ENCODE measurements at regions not wholly inside any gene's neighbourhood (a gene's known extent, or its start where the extent isn't known, plus 50 kb on each side); places are given as distances from the start of the nearest gene placed in this dataset.

GRCh38 chr6:19432966-19433498, 404.1 kb upstream of the ID4 start:
- H3K4me1 ChIP-seq (ENCODE audit: control insufficient read depth in 1 of 2, insufficient read depth in 2 of 2, low read length in 2 of 2): no peaks in the 10 kb centered on the region
- H3K9ac ChIP-seq (ENCODE audit: low read depth in 1 of 2, low read length in 2 of 2): no peak overlapping the region
- no peak overlapping the region for H3K4me3 ChIP-seq (ENCODE audit: low read depth in 1 of 2, low read length in 2 of 2)
- no peaks in the 10 kb centered on the region for H3K27me3 ChIP-seq (ENCODE audit: control insufficient read depth in 1 of 2, insufficient read depth in 2 of 2, low read length in 2 of 2)
- no peaks in the 10 kb centered on the region for H3K9me3 ChIP-seq (ENCODE audit: control insufficient read depth in 1 of 2, low read length in 2 of 2)
- H3K27ac ChIP-seq (ENCODE audit: low read depth, low read length): no peak overlapping the region
- no peaks in the 10 kb centered on the region for H3K36me3 ChIP-seq (ENCODE audit: control insufficient read depth in 1 of 2, insufficient read depth in 2 of 2, low read length in 2 of 2)

- Histone ChIP-seq H3K4me3 (ENCODE audit: low read depth in 1 of 2, low read length in 2 of 2) (no peak overlapping the region), H3K27ac (ENCODE audit: low read depth, low read length) (no peak overlapping the region), H3K36me3 (ENCODE audit: control insufficient read depth in 1 of 2, insufficient read depth in 2 of 2, low read length in 2 of 2) (no peaks in the 10 kb centered on the region), H3K9ac (ENCODE audit: low read depth in 1 of 2, low read length in 2 of 2) (no peak overlapping the region), H3K27me3 (ENCODE audit: control insufficient read depth in 1 of 2, insufficient read depth in 2 of 2, low read length in 2 of 2) (no peaks in the 10 kb centered on the region), H3K4me1 (ENCODE audit: control insufficient read depth in 1 of 2, insufficient read depth in 2 of 2, low read length in 2 of 2) (no peaks in the 10 kb centered on the region), H3K9me3 (ENCODE audit: control insufficient read depth in 1 of 2, low read length in 2 of 2) (no peaks in the 10 kb centered on the region)
Observed at GRCh38 chr6:19434065-19434464, 403.1 kb upstream of the ID4 start.

GRCh38 chr6:19435755-19436154, 401.4 kb upstream of the ID4 start:
- no peaks in the 10 kb centered on the region for H3K27me3 ChIP-seq (ENCODE audit: control insufficient read depth in 1 of 2, insufficient read depth in 2 of 2, low read length in 2 of 2)
- no peaks in the 10 kb centered on the region for H3K4me1 ChIP-seq (ENCODE audit: control insufficient read depth in 1 of 2, insufficient read depth in 2 of 2, low read length in 2 of 2)

GRCh38 chr6:19438566-19439353, 398.4 kb upstream of the ID4 start:
- Histone ChIP-seq H3K27ac (ENCODE audit: low read depth, low read length) (no peak overlapping the region), H3K27me3 (ENCODE audit: control insufficient read depth in 1 of 2, insufficient read depth in 2 of 2, low read length in 2 of 2) (no peaks in the 10 kb centered on the region), H3K9ac (ENCODE audit: low read depth in 1 of 2, low read length in 2 of 2) (no peak overlapping the region), H3K4me1 (ENCODE audit: control insufficient read depth in 1 of 2, insufficient read depth in 2 of 2, low read length in 2 of 2) (no peaks in the 10 kb centered on the region), H3K36me3 (ENCODE audit: control insufficient read depth in 1 of 2, insufficient read depth in 2 of 2, low read length in 2 of 2) (no peaks in the 10 kb centered on the region), H3K4me3 (ENCODE audit: low read depth in 1 of 2, low read length in 2 of 2) (no peak overlapping the region), H3K9me3 (ENCODE audit: control insufficient read depth in 1 of 2, low read length in 2 of 2) (no peaks in the 10 kb centered on the region)

More at GRCh38 chr6:19435755-19436154, 401.4 kb upstream of the ID4 start:
- H3K4me3 ChIP-seq (ENCODE audit: low read depth in 1 of 2, low read length in 2 of 2): no peak overlapping the region
- H3K27ac ChIP-seq (ENCODE audit: low read depth, low read length): no peak overlapping the region
- no peak overlapping the region for H3K9ac ChIP-seq (ENCODE audit: low read depth in 1 of 2, low read length in 2 of 2)
- H3K9me3 ChIP-seq (ENCODE audit: control insufficient read depth in 1 of 2, low read length in 2 of 2): no peaks in the 10 kb centered on the region
- H3K36me3 ChIP-seq (ENCODE audit: control insufficient read depth in 1 of 2, insufficient read depth in 2 of 2, low read length in 2 of 2): no peaks in the 10 kb centered on the region

GRCh38 chr6:19440531-19440930, 396.6 kb upstream of the ID4 start:
- Histone ChIP-seq H3K27me3 (ENCODE audit: control insufficient read depth in 1 of 2, insufficient read depth in 2 of 2, low read length in 2 of 2) (no peaks in the 10 kb centered on the region), H3K9me3 (ENCODE audit: control insufficient read depth in 1 of 2, low read length in 2 of 2) (no peaks in the 10 kb centered on the region), H3K4me1 (ENCODE audit: control insufficient read depth in 1 of 2, insufficient read depth in 2 of 2, low read length in 2 of 2) (no peaks in the 10 kb centered on the region), H3K36me3 (ENCODE audit: control insufficient read depth in 1 of 2, insufficient read depth in 2 of 2, low read length in 2 of 2) (no peaks in the 10 kb centered on the region), H3K27ac (ENCODE audit: low read depth, low read length) (no peak overlapping the region), H3K4me3 (ENCODE audit: low read depth in 1 of 2, low read length in 2 of 2) (no peak overlapping the region), H3K9ac (ENCODE audit: low read depth in 1 of 2, low read length in 2 of 2) (no peak overlapping the region)

DNA sequence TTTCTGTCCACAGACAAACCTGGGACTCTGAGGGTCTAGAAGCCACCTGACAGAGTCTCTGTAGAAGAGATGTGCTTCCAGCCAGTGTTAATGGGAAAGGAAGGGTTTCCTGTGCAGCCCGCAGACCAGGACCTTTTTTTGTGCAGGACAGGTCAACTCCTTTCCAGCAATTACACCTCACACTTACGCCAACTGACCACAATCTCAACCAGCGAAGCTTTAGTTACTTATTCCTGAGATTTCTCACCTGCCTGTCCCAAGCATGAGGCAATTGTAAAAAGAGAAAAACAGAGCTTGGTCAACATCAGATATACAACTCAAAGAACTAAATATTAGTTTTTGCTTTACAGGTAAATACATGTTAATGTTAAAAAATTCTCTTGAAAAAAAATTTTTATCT, 393.8 kb upstream of the ID4 start:
- Histone ChIP-seq H3K36me3 (ENCODE audit: control insufficient read depth in 1 of 2, insufficient read depth in 2 of 2, low read length in 2 of 2) (no peaks in the 10 kb centered on the region), H3K27ac (ENCODE audit: low read depth, low read length) (no peak overlapping the region), H3K4me1 (ENCODE audit: control insufficient read depth in 1 of 2, insufficient read depth in 2 of 2, low read length in 2 of 2) (no peaks in the 10 kb centered on the region), H3K9me3 (ENCODE audit: control insufficient read depth in 1 of 2, low read length in 2 of 2) (no peaks in the 10 kb centered on the region), H3K27me3 (ENCODE audit: control insufficient read depth in 1 of 2, insufficient read depth in 2 of 2, low read length in 2 of 2) (no peaks in the 10 kb centered on the region), H3K4me3 (ENCODE audit: low read depth in 1 of 2, low read length in 2 of 2) (no peak overlapping the region), H3K9ac (ENCODE audit: low read depth in 1 of 2, low read length in 2 of 2) (no peak overlapping the region)

DNA sequence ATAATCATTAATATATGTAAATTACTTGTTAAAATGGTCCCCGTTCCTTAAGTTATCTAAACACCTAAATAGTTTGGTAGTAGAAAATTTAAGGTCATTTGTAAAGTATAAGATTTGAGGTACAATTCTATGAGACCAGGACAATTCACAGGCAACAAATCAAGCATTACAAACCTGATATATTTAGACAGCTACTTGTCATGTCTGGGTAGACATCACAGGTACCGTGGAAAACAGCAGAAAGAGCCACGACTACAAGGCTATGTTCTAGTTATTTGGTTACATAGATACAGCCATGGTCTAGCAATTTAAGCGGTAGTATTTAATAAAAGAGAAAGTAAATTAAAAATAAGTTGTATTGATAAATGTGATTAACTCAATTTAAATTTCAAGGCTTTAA, 393.1 kb upstream of the ID4 start:
- H3K9me3 ChIP-seq (ENCODE audit: control insufficient read depth in 1 of 2, low read length in 2 of 2): no peaks in the 10 kb centered on the region
- no peak overlapping the region for H3K4me3 ChIP-seq (ENCODE audit: low read depth in 1 of 2, low read length in 2 of 2)
- no peak overlapping the region for H3K27ac ChIP-seq (ENCODE audit: low read depth, low read length)
- no peaks in the 10 kb centered on the region for H3K4me1 ChIP-seq (ENCODE audit: control insufficient read depth in 1 of 2, insufficient read depth in 2 of 2, low read length in 2 of 2)
- H3K36me3 ChIP-seq (ENCODE audit: control insufficient read depth in 1 of 2, insufficient read depth in 2 of 2, low read length in 2 of 2): no peaks in the 10 kb centered on the region
- no peaks in the 10 kb centered on the region for H3K27me3 ChIP-seq (ENCODE audit: control insufficient read depth in 1 of 2, insufficient read depth in 2 of 2, low read length in 2 of 2)
- H3K9ac ChIP-seq (ENCODE audit: low read depth in 1 of 2, low read length in 2 of 2): no peak overlapping the region

- H3K4me1 ChIP-seq (ENCODE audit: control insufficient read depth in 1 of 2, insufficient read depth in 2 of 2, low read length in 2 of 2): no peaks in the 10 kb centered on the region
- H3K27ac ChIP-seq (ENCODE audit: low read depth, low read length): no peak overlapping the region
- H3K4me3 ChIP-seq (ENCODE audit: low read depth in 1 of 2, low read length in 2 of 2): no peak overlapping the region
- no peaks in the 10 kb centered on the region for H3K27me3 ChIP-seq (ENCODE audit: control insufficient read depth in 1 of 2, insufficient read depth in 2 of 2, low read length in 2 of 2)
- H3K36me3 ChIP-seq (ENCODE audit: control insufficient read depth in 1 of 2, insufficient read depth in 2 of 2, low read length in 2 of 2): no peaks in the 10 kb centered on the region
- H3K9me3 ChIP-seq (ENCODE audit: control insufficient read depth in 1 of 2, low read length in 2 of 2): no peaks in the 10 kb centered on the region
- H3K9ac ChIP-seq (ENCODE audit: low read depth in 1 of 2, low read length in 2 of 2): no peak overlapping the region
Observed at GRCh38 chr6:19444481-19444880, 392.7 kb upstream of the ID4 start.

DNA sequence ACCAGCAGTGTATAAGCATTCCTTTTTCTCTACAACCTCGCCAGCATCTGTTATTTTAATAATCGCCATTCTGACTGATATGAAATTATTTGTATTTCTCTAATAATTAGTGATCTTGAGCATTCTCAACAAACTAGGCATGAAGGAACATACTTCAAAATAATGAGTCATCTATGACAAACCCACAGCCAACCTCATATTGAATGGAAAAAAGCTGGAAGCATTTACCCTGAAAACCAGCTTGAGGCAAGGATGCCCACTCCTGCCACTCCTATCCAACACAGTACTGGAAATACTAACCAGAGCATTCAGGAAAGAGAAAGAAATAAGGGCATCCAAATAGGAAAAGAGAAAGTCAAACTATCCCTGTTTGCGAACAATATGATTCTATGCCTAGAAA, 390.6 kb upstream of the ID4 start:
- Histone ChIP-seq H3K27ac (ENCODE audit: low read depth, low read length) (no peak overlapping the region), H3K36me3 (ENCODE audit: control insufficient read depth in 1 of 2, insufficient read depth in 2 of 2, low read length in 2 of 2) (no peaks in the 10 kb centered on the region), H3K9ac (ENCODE audit: low read depth in 1 of 2, low read length in 2 of 2) (no peak overlapping the region), H3K4me1 (ENCODE audit: control insufficient read depth in 1 of 2, insufficient read depth in 2 of 2, low read length in 2 of 2) (no peaks in the 10 kb centered on the region), H3K27me3 (ENCODE audit: control insufficient read depth in 1 of 2, insufficient read depth in 2 of 2, low read length in 2 of 2) (no peaks in the 10 kb centered on the region), H3K9me3 (ENCODE audit: control insufficient read depth in 1 of 2, low read length in 2 of 2) (no peaks in the 10 kb centered on the region), H3K4me3 (ENCODE audit: low read depth in 1 of 2, low read length in 2 of 2) (no peak overlapping the region)

DNA sequence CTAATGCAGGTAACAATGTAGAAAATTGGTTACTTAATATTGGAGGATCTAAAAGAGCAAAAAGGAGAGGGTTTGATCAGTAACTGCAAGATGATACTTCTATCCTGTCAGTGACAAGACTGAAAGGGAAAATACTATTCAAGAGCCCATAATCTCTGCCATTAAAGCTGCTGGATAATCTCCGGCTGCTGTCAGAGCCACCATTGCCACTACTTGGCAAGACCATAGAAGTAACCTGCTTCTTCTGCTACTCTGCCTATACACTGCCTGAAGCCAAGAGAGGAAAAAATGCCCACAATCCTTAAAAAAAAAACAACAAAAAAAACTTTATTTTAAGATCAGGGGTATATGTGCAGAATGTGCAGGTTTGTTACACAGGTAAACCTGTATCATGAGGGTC, 386.5 kb upstream of the ID4 start:
- no peaks in the 10 kb centered on the region for H3K4me1 ChIP-seq (ENCODE audit: control insufficient read depth in 1 of 2, insufficient read depth in 2 of 2, low read length in 2 of 2)
- H3K9me3 ChIP-seq (ENCODE audit: control insufficient read depth in 1 of 2, low read length in 2 of 2): no peaks in the 10 kb centered on the region
- no peak overlapping the region for H3K27ac ChIP-seq (ENCODE audit: low read depth, low read length)
- H3K36me3 ChIP-seq (ENCODE audit: control insufficient read depth in 1 of 2, insufficient read depth in 2 of 2, low read length in 2 of 2): no peaks in the 10 kb centered on the region
- no peak overlapping the region for H3K9ac ChIP-seq (ENCODE audit: low read depth in 1 of 2, low read length in 2 of 2)
- H3K4me3 ChIP-seq (ENCODE audit: low read depth in 1 of 2, low read length in 2 of 2): no peak overlapping the region
- H3K27me3 ChIP-seq (ENCODE audit: control insufficient read depth in 1 of 2, insufficient read depth in 2 of 2, low read length in 2 of 2): no peaks in the 10 kb centered on the region
